Uterus (tissue), 2 donors: ENCODE measurements at regions not wholly inside any gene's neighbourhood (a gene's known extent, or its start where the extent isn't known, plus 50 kb on each side); places are given as distances from the start of the nearest gene placed in this dataset.

Experiments used
- POLR2A ChIP-seq, 2 donors: fragments of 450-650 bp; IDR thresholded peaks; one replicate each; pipeline ENCODE4 v1.6.1; 2016; ENCODE audit warnings: antibody characterized with exemption in 2 of 2, mild to moderate bottlenecking in 1 of 2, moderate library complexity in 1 of 2
- TF ChIP-seq, protein P1 (sequence below), 4 experiments: fragments of 200-600 bp in 2 of 4; fragments of 450-650 bp in 2 of 4; sonication (generic) in 2 of 4; IDR thresholded peaks; one replicate each; pipeline ENCODE4 v1.5.1; 2016 to 2019; ENCODE audit warnings: antibody characterized with exemption in 4 of 4, mild to moderate bottlenecking in 2 of 4, moderate library complexity in 1 of 4

DNA sequence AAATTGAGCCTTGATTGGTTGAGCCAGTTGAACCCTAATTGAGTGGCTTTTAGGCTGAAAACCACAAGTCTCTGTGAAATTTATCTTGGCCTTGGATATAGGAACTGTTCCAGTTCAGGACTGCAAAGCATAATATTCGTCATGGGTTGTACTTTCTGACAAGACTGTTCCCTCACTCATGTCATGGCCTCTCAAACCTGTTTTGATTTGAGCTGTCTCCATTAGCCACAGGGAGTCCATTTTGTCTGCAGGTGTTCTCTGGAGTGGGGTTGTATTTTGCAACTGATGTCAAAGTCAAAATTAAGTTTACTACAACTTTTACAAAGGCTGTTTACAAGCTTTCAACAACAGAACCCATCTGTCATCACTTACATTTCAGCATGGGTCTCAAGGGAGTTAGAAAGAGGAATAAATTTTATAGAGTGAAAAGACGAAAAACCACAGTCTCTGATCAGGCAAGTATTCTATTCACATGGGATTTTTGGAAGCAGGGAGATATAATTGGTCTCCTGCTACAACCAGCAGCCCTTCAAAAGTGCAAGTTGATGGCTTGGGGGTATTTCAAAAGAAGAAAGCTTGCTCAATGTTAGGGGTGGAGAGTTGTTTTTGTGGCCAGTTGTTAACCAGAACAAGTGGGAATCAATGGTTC, 1716.3 kb downstream of the C4orf33 start:
- TF ChIP-seq, protein P1, sequence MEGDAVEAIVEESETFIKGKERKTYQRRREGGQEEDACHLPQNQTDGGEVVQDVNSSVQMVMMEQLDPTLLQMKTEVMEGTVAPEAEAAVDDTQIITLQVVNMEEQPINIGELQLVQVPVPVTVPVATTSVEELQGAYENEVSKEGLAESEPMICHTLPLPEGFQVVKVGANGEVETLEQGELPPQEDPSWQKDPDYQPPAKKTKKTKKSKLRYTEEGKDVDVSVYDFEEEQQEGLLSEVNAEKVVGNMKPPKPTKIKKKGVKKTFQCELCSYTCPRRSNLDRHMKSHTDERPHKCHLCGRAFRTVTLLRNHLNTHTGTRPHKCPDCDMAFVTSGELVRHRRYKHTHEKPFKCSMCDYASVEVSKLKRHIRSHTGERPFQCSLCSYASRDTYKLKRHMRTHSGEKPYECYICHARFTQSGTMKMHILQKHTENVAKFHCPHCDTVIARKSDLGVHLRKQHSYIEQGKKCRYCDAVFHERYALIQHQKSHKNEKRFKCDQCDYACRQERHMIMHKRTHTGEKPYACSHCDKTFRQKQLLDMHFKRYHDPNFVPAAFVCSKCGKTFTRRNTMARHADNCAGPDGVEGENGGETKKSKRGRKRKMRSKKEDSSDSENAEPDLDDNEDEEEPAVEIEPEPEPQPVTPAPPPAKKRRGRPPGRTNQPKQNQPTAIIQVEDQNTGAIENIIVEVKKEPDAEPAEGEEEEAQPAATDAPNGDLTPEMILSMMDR (IDR thresholded peaks at IDR 0.05) = no peak
- TF ChIP-seq POLR2A (IDR thresholded peaks at IDR 0.05) = no peak
